ENCODE measurements at regions not wholly inside any gene's neighbourhood (a gene's known extent, or its start where the extent isn't known, plus 50 kb on each side); places are given as distances from the start of the nearest gene placed in this dataset.
"Not testable (repeated sequence)": the region's sequence is repeated elsewhere in the genome, so short reads cannot be mapped to it uniquely, and the experiment has no call there.

DNA sequence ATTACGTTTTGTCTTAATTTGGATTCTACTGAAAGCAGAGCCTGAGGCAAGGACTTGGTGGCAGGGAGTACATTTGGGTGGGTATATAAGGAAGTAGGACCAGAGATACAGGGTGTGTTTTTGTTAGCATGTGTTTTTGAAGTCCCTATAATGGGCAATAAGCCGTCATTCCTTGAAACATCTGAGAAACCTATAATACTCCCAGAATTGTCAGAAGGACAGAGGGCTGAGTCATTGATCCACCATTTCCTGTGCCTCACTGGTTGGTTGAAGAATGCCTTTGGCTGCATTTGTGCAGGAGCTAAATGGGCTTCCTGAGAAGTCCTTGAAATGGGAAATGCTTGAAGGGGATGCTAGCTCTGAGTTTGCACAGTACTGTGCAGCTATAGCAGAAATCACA, 281.8 kb upstream of the ZEB2 start:
- no peak for DNase-seq (ENCODE audit: low spot score)

DNA sequence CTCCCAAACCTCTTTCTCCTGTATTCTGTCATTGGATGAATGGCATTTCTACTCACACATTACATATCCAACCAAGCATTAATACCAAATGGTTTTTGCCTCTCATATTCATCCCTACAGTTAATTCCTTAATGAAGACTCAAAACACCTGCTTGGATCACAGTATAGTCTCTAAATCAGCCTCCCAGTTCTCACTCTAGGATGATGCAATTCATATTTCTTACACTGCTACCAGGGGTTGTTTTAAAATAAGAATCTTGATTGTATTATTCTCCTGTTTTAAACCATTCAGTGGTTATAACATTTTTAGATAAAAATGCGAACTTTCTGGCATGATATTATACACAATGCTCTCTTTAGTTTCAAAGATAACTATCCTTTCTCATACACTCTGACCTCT, 281.4 kb upstream of the ZEB2 start:
- no peak for DNase-seq (ENCODE audit: low spot score)

DNA sequence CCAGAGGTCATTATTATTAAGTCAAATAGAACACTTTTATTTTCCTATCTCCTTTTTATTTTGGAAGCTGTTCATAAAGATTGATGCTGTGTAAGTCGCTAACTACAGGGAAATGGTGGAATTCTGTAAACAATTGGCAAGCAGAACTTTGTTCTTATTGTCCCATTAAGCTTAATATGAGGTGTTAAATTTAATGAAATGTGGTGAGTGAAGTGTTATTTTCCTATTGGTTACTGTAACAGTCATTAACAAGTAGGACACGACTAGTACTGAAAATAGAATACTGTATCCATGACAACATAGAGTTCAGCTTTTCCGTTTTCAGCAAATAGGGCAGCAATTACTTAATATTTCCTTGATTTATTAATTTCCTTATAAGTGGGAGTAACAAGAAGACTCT, 279.1 kb upstream of the ZEB2 start:
- DNase-seq (ENCODE audit: low spot score) = no peak

DNA sequence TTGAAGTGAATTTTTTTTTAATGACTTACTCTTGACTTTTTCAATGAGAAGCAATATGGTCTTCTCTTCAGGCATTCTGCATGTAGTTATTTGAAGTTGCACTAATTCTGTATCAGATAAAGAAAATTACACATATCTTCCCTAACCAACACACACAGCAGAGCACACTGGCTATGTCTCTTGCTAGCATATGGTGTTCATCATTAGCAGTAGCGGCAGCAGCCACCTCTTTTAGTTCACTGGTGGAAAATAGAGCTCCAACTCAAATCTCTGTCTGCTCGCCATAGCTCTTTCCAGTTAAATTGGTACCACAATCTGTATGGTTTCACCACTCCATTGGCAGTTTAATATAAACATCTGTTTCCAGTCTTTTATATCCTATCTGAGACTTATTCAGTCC, 278.1 kb upstream of the ZEB2 start:
- no peak for DNase-seq (ENCODE audit: low spot score)

DNA sequence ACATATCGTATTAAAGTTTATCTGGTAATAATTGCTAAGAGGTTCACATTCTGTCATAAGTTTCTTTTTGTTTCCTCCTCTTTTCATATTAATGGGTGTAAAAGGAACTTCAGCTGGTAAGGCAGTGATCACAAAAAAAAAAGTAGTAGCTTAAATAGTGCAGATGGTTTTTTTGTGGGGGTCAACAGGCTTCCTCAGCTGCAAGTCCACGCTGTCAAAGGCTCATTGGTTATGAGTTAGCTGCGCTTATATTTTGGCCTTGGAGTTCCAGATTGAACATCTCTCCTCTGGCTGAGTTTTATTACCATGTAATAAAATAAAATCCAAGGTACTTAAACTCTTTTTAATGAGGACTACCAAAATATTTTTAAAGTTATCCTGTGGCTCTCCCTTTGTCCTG, 277.0 kb upstream of the ZEB2 start:
- no peak for DNase-seq (ENCODE audit: low spot score)

DNA sequence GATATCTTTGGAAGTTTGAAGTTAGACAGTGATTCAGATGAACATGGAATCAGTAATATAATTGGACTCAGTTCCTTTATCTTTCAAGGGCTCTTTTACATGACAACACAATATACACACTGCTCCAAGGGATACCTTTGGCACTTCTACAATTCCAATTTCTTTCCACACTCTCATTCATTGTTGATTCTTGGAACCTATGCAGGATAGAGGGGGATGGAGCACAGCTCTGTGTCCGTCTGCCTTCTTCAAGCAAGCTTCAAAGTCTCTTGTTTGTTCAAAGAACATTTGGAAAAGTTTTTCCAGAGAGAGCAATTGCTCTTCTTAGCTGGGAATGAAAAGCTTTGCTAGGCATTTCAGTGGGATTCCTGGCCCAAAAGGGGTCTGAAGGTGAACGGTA, 276.2 kb upstream of the ZEB2 start:
- no peak for DNase-seq (ENCODE audit: low spot score)

DNA sequence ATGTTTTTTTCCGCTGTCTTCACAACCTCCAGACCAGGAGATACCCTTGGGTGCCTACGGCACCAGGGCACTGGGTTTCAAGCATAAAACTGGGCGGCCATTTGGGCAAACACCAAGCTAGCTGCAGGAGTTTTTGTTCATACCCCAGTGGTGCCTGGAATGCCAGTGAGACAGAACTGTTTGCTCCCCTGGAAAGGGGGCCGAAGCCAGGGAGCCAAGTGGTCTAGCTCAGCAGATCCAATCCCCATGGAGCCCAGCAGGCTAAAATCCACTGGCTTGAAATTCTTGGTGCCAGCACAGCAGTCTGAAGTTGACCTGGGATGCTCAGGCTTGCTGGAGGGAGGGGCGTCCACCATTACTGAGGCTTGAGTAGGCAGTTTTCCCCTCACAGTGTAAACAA, 265.3 kb upstream of the ZEB2 start:
- DNase-seq (ENCODE audit: low spot score) = no peak

DNA sequence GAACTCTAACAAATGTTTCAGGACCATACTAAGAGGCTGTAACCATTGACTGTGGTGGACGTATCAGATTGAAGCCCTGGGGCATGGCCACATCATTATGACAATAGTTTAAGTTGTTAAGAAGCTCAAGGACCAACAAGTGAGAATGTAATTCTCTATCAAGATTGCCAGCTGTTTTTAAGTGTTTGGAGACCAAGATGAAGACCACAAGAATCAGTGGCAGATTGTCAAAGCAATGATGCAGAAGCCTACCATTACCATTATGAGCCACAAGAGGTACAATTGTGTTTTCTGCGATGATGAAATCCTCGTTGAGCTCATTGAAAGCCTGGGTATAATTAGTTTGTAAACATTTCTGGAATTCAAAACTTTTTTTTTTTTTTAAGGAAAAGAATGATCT, 261.1 kb upstream of the ZEB2 start:
- DNase-seq (ENCODE audit: low spot score) = no peak

DNA sequence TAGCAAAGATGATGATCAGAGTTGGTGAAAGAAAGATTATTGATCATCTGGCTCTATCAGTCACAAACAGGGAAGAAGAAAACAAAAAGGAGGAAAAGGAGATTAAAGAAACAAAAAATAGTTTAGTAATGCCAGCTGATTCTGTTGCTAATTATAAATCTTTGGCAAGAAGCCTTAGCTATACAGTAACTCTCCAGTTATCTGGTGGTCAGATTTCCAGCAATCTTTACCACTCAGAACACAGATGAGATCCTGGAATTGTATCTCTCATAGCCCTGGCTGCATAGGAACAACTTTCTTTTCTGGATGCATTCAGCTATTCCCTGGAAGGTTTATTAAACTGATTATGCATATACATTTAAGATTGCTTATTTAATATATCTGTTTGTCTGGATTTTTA, 256.8 kb upstream of the ZEB2 start:
- no peak for DNase-seq (ENCODE audit: low spot score)

DNA sequence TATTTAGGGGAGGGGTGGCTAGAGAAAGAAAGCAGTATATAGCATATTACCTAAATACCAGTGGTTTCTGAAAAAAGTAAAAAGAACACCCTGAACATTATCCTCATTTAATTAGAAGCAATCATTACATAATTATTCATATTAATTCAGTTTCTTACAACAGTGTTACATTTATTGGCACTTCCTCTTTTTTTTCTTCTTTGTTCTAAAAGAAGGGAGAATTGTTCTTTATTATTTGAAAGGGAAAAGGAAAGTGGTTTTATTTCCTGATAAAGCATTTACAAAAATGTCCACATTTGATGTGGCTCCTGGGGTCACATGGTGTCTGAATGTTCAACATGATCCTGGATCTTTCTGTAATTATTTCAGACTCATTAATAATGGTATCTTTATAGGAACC, 254.9 kb upstream of the ZEB2 start:
- DNase-seq (ENCODE audit: low spot score) = no peak

DNA sequence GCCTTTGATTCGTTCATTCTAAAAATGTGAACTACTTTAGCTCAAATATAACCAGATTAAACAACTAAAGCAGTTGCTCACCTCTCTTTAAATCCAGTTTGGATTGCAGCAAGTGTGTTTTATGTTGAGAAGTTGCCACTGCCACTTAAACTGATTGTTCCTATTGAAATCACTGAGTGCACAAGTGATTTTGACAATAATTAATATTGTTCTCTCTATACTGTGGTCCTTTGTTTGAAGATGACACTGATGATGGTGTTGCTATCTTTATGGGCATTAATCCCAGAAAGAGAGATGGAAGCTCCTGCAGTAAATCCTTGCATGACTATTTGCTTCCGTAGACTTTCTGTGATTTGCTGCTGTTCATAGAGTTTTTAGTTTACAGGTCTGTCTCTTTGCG, 251.4 kb upstream of the ZEB2 start:
- DNase-seq (ENCODE audit: low spot score) = no peak

DNA sequence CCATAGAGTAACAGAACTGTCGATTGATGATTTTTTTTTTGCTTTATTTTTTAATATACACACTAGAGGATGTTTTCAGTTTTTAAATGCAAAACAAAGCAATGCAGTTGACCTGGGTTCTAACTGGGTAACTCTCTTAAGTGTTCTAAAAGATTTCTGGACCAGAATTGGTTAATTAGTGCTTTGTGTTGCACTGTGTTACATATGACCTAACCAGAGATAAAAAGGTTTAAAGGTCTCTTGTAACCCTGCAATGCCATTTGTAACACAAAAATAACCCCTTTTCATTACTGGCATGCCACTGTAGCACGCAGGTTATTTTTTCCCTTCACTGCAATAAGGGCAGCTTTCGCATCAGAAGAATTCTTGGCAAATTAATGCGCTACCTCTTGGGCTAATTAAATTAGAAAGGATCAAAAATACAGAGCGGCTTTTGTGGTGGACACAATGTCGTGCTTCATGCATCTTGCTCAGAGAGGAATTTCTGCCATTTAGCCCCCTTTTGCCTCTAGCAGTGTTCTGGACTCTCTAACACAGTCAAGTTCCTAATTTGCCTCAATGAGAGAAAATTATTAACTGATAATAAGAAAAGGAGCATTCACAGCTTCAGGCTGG, 250.8 kb upstream of the ZEB2 start:
- DNase-seq (ENCODE audit: low spot score) = no peak

DNA sequence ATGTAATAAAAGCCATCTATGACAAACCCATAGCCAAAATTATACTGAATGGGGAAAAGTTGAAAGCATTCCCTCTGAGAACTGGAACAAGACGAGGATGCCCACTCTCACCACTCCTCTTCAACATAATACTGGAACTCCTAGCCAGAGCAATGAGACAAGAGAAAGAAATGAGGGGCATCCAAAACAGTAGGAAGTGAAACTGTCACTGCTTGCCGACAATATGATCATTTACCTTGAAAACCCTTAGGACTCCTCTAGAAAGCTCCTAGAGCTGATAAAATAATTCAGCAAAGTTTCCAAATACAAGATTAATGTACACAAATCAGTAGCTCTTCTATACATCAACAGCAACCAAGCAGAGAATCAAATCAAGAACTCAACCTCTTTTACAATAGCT, 241.0 kb upstream of the ZEB2 start:
- not testable (repeated sequence) for DNase-seq (ENCODE audit: low spot score)

DNA sequence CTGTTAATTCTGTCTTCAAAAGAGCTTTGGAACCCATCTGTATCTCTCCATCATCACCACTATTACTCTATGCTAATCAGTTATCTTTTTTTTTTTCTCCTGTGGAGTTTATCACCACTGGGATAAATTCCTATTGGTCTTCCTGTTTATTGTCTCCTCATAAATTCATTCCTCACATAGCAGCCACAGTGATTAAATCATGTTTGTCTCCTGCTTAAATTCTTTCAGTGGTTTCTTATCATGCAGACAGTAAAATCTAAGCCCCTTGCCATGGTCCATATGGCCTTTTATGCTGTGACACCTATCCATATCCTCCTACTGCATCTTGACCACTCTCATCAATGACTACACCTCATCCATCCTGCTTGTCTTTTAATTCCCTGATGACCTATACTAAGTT, 239.8 kb upstream of the ZEB2 start:
- no peak for DNase-seq (ENCODE audit: low spot score)

DNA sequence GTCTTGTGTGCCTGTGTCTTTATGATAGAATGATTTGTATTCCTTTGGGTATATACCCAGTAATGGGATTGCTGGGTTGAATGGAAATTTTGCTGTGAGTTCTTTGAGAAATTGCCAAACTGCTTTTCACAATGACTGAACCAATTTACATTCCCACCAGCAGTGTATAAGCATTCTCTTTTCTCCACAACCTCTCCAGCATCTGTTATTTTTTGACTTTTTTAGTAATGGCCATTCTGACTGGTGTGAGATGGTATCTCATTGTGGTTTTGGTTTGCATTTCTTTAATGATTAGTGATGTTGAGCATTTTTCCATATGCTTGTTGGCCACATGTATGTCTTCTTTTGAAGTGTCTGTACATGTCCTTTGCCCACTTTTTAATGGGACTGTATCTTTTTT, 238.3 kb upstream of the ZEB2 start:
- not testable (repeated sequence) for DNase-seq (ENCODE audit: low spot score)

DNA sequence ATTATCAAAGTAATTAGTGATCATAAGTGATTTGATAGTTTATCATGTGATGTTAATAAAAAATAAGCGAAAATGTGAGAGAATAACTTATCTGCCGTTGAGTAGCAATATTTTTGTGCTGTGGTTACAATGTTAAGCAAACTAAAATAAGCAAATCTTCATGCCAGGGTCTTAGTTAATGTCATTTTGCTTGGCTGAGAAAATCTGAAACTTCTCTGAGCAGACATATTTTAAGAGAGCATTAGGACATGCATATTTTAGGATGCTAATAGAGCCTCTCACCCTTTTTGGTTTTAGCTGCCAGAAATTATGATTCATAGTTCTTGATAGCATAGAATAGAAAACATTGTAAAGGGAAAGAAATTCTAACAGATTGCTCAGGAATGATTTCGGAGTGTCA, 233.5 kb upstream of the ZEB2 start:
- DNase-seq (ENCODE audit: low spot score) = no peak

DNA sequence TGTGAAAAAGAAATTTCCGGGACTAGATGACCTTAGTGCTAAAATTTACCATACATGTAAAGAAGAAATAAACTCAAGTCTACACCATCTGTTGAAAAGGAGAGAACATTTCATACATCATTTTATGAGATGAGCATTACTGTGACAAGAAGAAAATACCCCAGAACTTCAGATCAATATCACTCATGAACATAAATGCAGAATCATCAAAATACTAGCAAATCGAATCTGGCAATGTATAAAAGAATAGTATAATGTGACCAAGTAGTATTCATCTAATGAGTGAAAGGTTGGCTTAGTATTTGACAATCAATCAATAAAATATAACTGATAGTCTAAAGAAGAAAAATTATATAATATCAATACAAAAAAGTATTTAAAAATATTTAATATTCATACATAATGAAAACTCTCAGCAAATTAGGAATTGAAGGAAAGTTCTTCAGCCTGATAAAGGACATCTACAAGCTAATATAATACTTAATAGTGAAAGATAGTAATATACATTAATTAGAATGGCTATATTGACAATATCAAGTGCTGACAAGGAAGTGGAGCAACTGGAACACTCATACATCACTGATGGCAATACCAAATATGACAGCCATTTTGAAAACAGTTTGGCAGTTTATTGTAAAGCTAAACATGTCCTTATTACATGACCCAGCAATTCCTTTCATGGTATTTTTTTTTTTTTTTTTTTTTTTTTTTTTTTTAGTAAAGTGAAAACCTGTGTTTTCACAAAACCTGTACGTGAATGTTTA, 231.4 kb upstream of the ZEB2 start:
- DNase-seq (ENCODE audit: low spot score) = no peak

DNA sequence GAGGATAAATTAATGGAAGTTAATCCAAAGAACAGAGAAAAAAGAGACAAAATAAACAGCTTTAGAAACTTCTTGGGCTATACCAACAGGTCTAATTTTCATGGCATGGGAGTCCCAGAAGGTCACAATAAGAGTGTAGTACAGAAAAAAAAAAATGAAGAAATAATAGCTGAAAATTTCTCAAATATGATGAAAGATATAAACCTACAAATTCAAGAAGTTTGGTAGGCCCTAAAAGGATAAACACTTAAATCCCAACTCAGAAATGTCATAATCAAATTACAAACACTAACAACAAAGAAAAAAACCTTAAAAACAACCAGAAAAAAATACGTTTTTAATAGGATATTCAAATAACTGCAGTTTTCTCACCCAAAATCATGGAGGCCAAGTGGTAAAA, 229.3 kb upstream of the ZEB2 start:
- no peak for DNase-seq (ENCODE audit: low spot score)

DNA sequence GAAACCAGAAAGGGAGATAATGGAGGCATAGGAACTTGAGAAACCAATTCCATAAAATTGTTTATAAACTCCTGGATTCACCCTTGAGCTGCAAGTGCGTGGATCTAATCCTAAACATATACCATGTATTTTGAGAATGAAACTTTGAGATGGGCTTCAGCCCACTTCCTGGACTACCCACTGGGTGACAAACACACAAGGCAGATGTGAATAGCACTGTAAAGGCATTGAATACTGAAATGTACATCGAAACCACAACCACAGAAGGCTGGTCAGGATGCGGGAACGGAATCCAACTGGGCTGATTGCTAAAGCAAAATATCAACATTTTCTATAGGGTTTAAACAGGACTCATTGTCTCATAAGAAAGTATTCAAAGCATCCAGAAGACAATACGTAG, 228.5 kb upstream of the ZEB2 start:
- DNase-seq (ENCODE audit: low spot score) = no peak

DNA sequence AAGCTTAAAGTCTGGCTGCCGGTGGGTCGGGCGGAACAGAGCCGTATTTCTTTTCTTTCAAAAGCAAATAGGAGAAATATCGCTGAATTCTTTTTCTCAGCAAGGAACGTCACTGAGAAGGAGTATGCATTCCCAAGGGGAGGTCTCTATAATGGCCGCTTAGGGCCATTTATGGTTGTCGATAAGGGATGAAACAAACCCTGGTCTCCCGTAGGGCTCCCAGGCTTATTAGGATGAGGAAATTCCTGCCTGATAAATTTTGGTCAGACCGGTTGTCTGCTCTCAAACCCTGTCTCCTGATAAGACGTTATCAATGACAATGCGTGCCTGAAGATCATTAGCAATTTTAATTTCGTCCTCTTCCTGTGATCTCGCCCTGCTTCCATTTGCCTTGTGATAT, 227.7 kb upstream of the ZEB2 start:
- no peak for DNase-seq (ENCODE audit: low spot score)

DNA sequence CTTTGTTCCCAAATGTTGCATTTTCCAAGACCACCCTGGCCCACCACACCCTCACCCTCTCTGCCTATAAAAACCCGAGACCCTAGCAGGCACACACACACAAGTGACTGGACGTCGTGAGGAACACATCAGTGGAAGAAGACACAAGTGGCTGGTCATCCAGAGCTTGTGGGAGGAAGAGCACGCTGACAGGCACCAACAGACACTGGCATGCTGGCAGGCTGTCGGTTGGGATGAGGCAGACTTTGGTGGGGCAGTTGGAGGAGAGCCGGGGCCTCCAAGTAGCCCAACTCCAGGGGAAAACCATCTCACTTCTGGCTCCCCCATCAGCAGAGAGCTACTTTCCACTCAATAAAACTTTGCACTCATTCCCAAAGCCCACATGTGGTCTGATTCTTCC, 225.5 kb upstream of the ZEB2 start:
- DNase-seq (ENCODE audit: low spot score) = no peak

DNA sequence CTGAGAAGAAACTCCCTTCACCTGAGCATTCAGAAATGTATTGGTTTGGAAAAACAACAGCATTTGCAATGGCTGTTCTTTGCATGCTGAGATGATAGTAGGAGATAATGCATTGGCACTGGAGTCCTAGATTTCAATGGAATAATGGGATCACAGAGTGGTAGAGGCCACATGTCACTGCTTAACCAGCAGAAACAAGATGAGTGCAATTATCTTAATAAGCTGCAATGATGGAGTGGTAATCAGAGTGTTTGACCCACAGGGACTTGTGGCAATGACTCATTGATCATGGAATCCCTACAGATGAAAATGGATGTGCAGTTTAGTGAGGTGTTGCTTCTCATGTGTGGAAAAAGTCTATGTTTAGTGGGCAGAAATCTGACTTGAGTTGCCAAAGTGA, 218.8 kb upstream of the ZEB2 start:
- DNase-seq (ENCODE audit: low spot score) = no peak

DNA sequence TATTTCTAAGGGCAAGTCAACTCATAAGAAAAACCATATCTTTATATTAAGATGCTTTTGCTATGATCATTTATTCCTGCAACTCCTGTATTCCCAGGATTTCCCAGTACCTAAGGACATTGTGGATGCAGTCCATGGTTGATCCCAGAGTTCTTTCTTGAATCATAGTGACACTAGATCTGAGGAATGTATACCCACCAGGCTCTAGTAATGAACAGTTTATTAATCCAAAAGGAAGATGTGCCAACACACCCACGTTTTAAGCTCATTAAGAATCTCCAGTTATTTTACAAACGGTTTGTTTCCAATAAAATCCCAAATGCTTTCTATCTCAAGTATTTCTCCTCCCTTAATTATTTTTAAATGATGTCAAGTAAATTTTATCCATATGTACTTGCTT, 210.8 kb upstream of the ZEB2 start:
- no peak for DNase-seq (ENCODE audit: low spot score)

DNA sequence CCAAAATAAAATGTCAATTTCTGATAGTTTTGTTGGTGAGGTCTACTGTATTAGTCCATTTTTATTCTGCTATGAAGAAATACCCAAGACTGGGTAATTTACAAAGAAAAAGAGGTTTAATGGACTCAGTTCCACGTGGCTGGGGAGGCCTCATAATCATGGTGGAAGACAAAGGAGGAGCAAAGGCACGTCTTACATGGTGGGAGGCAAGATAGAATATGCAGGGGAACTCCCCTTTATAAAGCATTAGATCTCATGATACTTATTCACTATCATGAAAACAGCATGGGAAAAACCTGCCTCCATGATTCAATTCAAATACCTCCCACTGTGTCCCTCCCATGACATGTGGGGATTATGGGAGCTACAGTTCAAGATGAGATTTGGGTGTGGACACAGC, 204.5 kb upstream of the ZEB2 start:
- not testable (repeated sequence) for DNase-seq (ENCODE audit: low spot score)
